SK-N-SH treated with all-trans-retinoic acid at 6 μM for 48 hours (cell line): ENCODE measurements at regions not wholly inside any gene's neighbourhood (a gene's known extent, or its start where the extent isn't known, plus 50 kb on each side); places are given as distances from the start of the nearest gene placed in this dataset.

Experiments
- ATAC-seq: fragments of 200-7000 bp; cut with Tn5 transposase; 3 replicates; pipeline ENCODE4 v1.9.1; 2020; ENCODE audit warnings: mild to moderate bottlenecking, moderate library complexity
- ARNTL ChIP-seq: fragments of 450-650 bp; formaldehyde crosslinking; IDR thresholded peaks from 2 replicates; pipeline ENCODE4 v1.5.0; 2020; ENCODE audit warnings: low read depth, mild to moderate bottlenecking, moderate library complexity, borderline replicate concordance
- CSDC2 ChIP-seq: fragments of 250-450 bp; sonication (Bioruptor Pico); IDR thresholded peaks from 2 replicates; pipeline ENCODE4 v1.5.0; 2020; ENCODE audit warnings: mild to moderate bottlenecking, moderate library complexity
- GLIS3 ChIP-seq: fragments of 250-450 bp; sonication (Bioruptor Pico); IDR thresholded peaks from 2 replicates; pipeline ENCODE4 v1.5.0; 2020; ENCODE audit warnings: mild to moderate bottlenecking, moderate library complexity
- ISL1 ChIP-seq: fragments of 250-450 bp; sonication (Bioruptor Pico); IDR thresholded peaks from 2 replicates; pipeline ENCODE4 v2.1.2; 2022; ENCODE audit warnings: mild to moderate bottlenecking, moderate library complexity
- OSR1 ChIP-seq: fragments of 250-450 bp; sonication (Bioruptor Pico); IDR thresholded peaks from 2 replicates; pipeline ENCODE4 v1.8.0; 2022; ENCODE audit warnings: moderate library complexity, mild to moderate bottlenecking, inconsistent platforms
- PPARA ChIP-seq: fragments of 250-450 bp; sonication (Bioruptor Pico); IDR thresholded peaks from 2 replicates; pipeline ENCODE4 v1.5.0; 2020; ENCODE audit warnings: mild to moderate bottlenecking, borderline replicate concordance
- TCF4 ChIP-seq: fragments of 250-450 bp; sonication (Bioruptor Pico); IDR thresholded peaks from 2 replicates; pipeline ENCODE4 v1.8.0; 2021; ENCODE audit warnings: mild to moderate bottlenecking, moderate library complexity, borderline replicate concordance
- TOX ChIP-seq: fragments of 250-450 bp; sonication (Bioruptor Pico); IDR thresholded peaks from 2 replicates; pipeline ENCODE4 v1.8.0; 2021; ENCODE audit warnings: mild to moderate bottlenecking, moderate library complexity, borderline replicate concordance
- ZC3H10 ChIP-seq: fragments of 250-450 bp; sonication (Bioruptor Pico); IDR thresholded peaks from 2 replicates; pipeline ENCODE4 v1.5.1; 2021; ENCODE audit warnings: mild to moderate bottlenecking, moderate library complexity
- ZFP30 ChIP-seq: fragments of 450-650 bp; formaldehyde crosslinking; IDR thresholded peaks from 2 replicates; pipeline ENCODE4 v1.5.0; 2022; ENCODE audit warnings: mild to moderate bottlenecking, moderate library complexity
- ZNF565 ChIP-seq: fragments of 450-650 bp; formaldehyde crosslinking; conservative IDR thresholded peaks from 2 replicates; pipeline ENCODE4 v1.5.0; 2020; ENCODE audit warnings: low read depth, mild to moderate bottlenecking, moderate library complexity
- ZNF70 ChIP-seq: fragments of 450-650 bp; formaldehyde crosslinking; IDR thresholded peaks from 2 replicates; pipeline ENCODE4 v1.5.0; 2020; ENCODE audit warnings: mild to moderate bottlenecking, moderate library complexity
- ZNF8 ChIP-seq: fragments of 450-650 bp; formaldehyde crosslinking; IDR thresholded peaks from 2 replicates; pipeline ENCODE4 v1.5.0; 2020; ENCODE audit warnings: mild to moderate bottlenecking, moderate library complexity
- TF ChIP-seq, protein P1 (sequence below): fragments of 250-450 bp; sonication (Bioruptor Pico); IDR thresholded peaks from 2 replicates; pipeline ENCODE4 v1.5.1; 2020; ENCODE audit warnings: low read depth, mild to moderate bottlenecking, moderate library complexity
- TF ChIP-seq, protein P2 (sequence below): fragments of 250-450 bp; sonication (Bioruptor Pico); IDR thresholded peaks from 2 replicates; pipeline ENCODE4 v1.5.1; 2021; ENCODE audit warnings: mild to moderate bottlenecking, moderate library complexity
- TF ChIP-seq, protein P3 (sequence below): fragments of 250-450 bp; sonication (Bioruptor Pico); IDR thresholded peaks from 2 replicates; pipeline ENCODE4 v1.5.0; 2020; ENCODE audit warnings: mild to moderate bottlenecking, moderate library complexity
- TF ChIP-seq, protein P4 (sequence below): fragments of 250-450 bp; sonication (Bioruptor Pico); IDR thresholded peaks from 2 replicates; pipeline ENCODE4 v1.8.0; 2021; ENCODE audit warnings: low read depth, mild to moderate bottlenecking, moderate library complexity, borderline replicate concordance

DNA sequence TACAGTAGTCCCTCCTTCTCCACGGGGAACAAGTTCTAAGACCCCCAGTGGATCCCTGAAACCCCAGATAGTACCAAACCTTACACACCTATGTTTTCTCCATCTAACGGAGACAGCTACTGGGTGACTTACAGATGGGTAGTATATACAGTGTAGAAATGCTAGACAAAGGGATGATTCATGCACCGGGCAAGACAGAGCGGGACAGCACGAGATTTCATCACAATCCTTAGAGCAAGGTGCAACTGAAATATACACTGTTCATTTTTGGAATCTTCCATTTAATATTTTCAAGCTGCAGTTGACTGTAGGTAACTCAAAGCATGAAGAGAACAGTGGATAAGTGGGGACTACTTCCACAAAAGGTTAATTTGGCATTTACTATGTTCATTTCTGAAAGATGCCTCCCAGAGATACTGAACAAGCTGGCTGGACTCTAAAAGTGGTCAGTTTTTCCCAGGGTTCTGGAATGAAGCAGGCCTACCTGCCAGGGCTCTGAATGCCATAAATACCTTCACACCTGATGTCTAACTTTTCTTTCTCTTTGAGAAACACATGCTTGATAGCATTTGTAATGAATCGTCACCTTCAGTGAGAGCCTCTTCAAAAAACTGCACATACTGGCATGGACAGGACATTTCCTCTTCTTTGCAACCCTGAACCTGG is 127.7 kb upstream of the FOXN3 start:
- ATAC-seq = no peak
- TF ChIP-seq, protein P1, sequence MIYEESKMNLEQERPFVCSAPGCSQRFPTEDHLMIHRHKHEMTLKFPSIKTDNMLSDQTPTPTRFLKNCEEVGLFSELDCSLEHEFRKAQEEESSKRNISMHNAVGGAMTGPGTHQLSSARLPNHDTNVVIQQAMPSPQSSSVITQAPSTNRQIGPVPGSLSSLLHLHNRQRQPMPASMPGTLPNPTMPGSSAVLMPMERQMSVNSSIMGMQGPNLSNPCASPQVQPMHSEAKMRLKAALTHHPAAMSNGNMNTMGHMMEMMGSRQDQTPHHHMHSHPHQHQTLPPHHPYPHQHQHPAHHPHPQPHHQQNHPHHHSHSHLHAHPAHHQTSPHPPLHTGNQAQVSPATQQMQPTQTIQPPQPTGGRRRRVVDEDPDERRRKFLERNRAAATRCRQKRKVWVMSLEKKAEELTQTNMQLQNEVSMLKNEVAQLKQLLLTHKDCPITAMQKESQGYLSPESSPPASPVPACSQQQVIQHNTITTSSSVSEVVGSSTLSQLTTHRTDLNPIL = no peak
- TF ChIP-seq, protein P2, sequence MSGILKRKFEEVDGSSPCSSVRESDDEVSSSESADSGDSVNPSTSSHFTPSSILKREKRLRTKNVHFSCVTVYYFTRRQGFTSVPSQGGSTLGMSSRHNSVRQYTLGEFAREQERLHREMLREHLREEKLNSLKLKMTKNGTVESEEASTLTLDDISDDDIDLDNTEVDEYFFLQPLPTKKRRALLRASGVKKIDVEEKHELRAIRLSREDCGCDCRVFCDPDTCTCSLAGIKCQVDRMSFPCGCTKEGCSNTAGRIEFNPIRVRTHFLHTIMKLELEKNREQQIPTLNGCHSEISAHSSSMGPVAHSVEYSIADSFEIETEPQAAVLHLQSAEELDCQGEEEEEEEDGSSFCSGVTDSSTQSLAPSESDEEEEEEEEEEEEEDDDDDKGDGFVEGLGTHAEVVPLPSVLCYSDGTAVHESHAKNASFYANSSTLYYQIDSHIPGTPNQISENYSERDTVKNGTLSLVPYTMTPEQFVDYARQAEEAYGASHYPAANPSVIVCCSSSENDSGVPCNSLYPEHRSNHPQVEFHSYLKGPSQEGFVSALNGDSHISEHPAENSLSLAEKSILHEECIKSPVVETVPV = no peak
- TF ChIP-seq OSR1 (CRISPR knock-in tag) (no peak), ISL1 (CRISPR knock-in tag) (no peak), ZNF70 (CRISPR knock-in tag) (no peak), ZC3H10 (no peak), ARNTL (CRISPR knock-in tag) (no peak), ZFP30 (no peak), GLIS3 (CRISPR knock-in tag) (no peak), ZNF565 (CRISPR knock-in tag) (no peak)
- TF ChIP-seq, protein P3, sequence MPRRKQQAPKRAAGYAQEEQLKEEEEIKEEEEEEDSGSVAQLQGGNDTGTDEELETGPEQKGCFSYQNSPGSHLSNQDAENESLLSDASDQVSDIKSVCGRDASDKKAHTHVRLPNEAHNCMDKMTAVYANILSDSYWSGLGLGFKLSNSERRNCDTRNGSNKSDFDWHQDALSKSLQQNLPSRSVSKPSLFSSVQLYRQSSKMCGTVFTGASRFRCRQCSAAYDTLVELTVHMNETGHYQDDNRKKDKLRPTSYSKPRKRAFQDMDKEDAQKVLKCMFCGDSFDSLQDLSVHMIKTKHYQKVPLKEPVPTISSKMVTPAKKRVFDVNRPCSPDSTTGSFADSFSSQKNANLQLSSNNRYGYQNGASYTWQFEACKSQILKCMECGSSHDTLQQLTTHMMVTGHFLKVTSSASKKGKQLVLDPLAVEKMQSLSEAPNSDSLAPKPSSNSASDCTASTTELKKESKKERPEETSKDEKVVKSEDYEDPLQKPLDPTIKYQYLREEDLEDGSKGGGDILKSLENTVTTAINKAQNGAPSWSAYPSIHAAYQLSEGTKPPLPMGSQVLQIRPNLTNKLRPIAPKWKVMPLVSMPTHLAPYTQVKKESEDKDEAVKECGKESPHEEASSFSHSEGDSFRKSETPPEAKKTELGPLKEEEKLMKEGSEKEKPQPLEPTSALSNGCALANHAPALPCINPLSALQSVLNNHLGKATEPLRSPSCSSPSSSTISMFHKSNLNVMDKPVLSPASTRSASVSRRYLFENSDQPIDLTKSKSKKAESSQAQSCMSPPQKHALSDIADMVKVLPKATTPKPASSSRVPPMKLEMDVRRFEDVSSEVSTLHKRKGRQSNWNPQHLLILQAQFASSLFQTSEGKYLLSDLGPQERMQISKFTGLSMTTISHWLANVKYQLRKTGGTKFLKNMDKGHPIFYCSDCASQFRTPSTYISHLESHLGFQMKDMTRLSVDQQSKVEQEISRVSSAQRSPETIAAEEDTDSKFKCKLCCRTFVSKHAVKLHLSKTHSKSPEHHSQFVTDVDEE (CRISPR knock-in tag) = no peak
- TF ChIP-seq, all 23 proteins: peak for 0

DNA sequence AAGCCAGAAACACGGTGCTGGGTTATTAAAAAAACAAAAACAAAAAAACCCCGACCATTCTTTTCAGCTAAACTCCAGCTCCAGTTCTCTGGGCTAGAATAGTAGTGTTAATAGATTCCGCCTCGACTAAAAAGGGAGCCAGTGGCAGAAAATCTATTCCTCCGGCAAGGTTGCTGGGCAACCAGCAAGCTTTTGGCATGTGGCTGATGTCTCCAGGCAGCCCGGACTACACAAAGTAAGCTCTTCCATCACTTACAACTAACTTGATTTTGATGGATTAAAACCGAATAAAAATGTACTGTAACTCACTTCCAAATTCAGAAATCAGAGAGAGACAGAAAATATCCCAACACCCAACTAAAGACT is 126.4 kb upstream of the FOXN3 start:
- TF ChIP-seq, protein P1 = no peak
- TF ChIP-seq, protein P4, sequence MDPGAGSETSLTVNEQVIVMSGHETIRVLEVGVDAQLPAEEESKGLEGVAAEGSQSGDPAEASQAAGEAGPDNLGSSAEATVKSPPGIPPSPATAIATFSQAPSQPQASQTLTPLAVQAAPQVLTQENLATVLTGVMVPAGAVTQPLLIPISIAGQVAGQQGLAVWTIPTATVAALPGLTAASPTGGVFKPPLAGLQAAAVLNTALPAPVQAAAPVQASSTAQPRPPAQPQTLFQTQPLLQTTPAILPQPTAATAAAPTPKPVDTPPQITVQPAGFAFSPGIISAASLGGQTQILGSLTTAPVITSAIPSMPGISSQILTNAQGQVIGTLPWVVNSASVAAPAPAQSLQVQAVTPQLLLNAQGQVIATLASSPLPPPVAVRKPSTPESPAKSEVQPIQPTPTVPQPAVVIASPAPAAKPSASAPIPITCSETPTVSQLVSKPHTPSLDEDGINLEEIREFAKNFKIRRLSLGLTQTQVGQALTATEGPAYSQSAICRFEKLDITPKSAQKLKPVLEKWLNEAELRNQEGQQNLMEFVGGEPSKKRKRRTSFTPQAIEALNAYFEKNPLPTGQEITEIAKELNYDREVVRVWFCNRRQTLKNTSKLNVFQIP (CRISPR knock-in tag) = no peak
- TF ChIP-seq, protein P3 (CRISPR knock-in tag) = no peak
- TF ChIP-seq TOX (CRISPR knock-in tag) (no peak), GLIS3 (CRISPR knock-in tag) (no peak)
- TF ChIP-seq, protein P2 = no peak
- no peak for ATAC-seq

DNA sequence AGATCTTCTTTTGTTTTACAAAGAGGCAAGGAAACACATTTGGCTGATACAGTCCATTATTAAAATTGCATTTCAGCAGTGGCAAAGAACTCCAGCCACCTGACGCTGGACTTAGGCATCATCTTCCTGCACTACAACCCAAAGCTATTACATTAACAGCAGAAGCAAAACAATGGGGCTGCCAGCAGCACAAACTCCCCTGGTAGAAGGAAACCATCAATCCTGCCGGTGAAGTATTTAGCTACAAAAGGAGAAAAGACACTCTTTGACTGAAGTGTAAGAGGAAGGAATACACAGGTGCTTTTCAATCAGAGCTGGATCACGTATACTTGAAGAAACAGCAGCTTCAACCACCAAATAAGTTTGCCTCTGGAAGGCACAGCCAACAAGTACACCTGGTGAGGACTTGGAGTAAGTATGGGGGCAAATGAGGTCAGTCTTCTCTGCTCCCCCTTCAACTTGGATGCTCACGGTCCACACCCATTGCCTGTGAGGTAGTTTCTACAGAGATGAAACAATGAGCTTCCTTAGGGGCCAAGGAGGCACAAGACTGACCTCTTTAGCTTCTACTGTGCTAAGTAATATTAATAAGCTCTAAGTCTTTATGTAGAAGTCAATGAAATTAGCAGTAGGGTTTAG is 125.9 kb upstream of the FOXN3 start:
- ATAC-seq = no peak
- TF ChIP-seq, protein P1 = no peak
- no peak for TF ChIP-seq TOX (CRISPR knock-in tag)
- TF ChIP-seq CSDC2 = no peak
- no peak for TF ChIP-seq OSR1 (CRISPR knock-in tag)
- no peak for TF ChIP-seq TCF4 (CRISPR knock-in tag)
- no peak for TF ChIP-seq ARNTL (CRISPR knock-in tag)
- no peak for TF ChIP-seq GLIS3 (CRISPR knock-in tag)
- no peak for TF ChIP-seq ZNF565 (CRISPR knock-in tag)
- TF ChIP-seq ZNF8 = no peak
- no peak for TF ChIP-seq PPARA (CRISPR knock-in tag)
